ENCODE measurements at regions not wholly inside any gene's neighbourhood (a gene's known extent, or its start where the extent isn't known, plus 50 kb on each side); places are given as distances from the start of the nearest gene placed in this dataset.
A peak's percentile ranks its signal among the peaks of the same experiment; 100 is the strongest.

DNA sequence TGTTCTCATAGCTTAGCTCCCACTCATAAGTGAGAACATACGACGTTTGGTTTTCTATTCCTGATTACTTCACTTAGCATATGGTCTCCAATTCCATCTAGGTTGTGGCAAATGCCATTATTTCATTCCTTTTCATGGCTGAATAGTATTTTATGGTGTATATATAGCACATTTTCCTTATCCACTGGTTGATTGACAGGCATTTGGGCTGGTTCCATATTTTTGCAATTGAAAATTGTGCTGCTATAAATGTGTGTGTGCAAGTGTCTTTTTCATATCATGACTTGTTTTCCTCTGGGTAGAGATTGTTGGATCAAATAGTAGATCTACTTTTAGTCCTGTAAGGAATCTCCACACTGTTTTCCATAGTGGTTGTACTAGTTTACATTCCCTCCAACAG, 133.0 kb upstream of the TAB2 start:
- no peak for DNase-seq (ENCODE audit: low read depth)

DNA sequence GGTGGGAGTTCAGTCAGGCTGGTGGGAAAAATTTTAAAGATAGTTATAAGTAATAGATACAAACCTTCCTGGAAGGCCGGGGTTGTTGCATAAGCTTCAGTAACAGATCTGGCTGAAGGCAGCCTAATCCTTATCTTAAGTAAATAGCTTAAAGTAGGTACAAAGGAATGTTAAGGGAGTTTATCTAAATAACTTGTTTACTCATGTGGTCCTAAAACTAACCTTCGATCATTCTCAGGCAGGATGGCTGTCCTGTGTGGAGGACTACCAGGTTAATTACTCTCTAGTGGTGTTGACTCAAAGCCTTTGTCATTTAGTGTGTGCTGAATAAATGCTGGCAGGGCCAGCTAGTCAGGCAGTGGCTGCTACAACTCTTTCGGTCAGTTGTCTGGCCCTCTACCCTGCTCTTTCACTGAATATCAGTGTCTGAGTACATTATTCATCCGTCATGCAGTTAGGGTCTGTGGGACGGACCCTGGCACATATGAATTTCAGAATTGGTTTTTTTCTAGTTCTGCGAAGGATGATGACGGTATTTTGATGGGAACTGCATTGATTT, 131.6 kb upstream of the TAB2 start:
- no peak for DNase-seq (ENCODE audit: low read depth)

GRCh38 chr6:149186873-149187272, 130.6 kb upstream of the TAB2 start:
- DNase-seq (ENCODE audit: low read depth) = no peak

- DNase-seq (ENCODE audit: low read depth) = peak; percentile 20
Observed at GRCh38 chr6:149190224-149190831, 127.2 kb upstream of the TAB2 start.

GRCh38 chr6:149194820-149195558, 122.5 kb upstream of the TAB2 start:
- no peak for DNase-seq (ENCODE audit: low read depth)

- DNase-seq (ENCODE audit: low read depth) = no peak
Observed at GRCh38 chr6:149196091-149196490, 121.4 kb upstream of the TAB2 start.

DNA sequence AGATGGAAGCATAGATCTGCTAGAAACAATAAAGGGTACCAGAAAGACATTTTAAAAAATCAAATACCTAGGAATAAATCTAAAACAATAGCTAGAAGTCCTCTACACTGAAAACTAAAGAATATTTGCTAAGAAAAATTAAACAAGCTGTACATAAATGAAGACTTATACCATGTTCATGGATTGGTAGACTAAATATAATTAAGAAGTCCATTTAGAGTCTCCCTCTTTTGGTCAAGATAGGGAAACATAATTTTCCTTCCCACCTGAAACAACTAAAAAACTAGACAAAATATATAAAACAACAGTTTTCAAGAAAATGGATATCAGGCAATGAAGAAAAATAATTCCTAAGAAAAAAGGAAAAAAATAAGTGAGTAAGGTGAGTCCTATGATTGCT, 120.0 kb upstream of the TAB2 start:
- DNase-seq (ENCODE audit: low read depth) = no peak

GRCh38 chr6:149198265-149198664, 119.2 kb upstream of the TAB2 start:
- no peak for DNase-seq (ENCODE audit: low read depth)

DNA sequence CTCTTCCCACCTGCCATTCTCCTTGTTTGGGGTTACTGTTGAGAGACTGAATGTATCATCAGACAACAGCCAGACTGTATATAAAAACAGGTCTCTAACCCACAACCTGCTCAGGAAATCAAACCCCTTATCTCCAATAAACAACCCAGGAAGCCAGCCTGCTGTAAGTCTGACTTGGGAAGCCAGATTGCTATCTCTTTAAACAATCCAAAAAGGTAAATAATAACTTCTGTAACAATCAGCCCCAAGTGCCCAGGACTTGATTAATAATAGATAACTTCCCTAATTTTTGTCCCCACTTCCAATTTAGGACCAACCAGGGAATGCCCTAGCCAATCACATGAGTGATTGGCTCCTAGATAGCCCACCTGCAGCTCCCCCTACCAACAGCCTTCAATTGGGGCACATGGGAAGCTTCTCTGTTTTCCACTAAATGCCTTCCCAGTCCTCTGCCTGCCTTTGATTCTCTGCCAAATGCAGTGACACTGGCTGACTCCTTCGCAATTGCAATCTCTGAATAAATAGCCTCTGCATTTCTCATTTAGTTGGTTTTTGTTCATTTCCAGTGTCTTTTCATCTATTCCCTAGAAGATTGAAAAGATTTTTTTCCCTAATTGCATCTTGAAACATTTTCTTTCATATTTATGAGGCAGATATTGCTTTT, 117.1 kb upstream of the TAB2 start:
- no peak for DNase-seq (ENCODE audit: low read depth)

- DNase-seq (ENCODE audit: low read depth) = no peak
Observed at GRCh38 chr6:149201068-149201655, 116.3 kb upstream of the TAB2 start.

DNA sequence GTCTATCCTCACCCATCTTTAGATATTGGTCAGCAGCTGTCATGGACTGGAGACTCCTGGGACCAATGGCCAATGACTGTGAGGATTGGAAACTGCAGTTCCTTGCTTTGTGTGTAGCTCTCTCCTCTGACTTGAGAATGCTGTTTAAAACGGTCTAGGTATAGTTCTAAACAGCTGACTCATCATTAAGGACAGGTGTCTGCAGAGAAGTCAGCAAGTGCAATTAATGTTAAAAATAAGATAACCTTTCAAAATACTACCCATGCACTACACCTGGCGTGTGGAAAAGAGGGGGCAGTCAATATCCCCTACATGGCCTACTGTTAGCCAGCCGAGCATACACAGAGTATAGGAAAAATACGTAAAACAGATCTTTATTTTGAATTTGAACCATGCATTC, 115.4 kb upstream of the TAB2 start:
- DNase-seq (ENCODE audit: low read depth) = no peak

DNA sequence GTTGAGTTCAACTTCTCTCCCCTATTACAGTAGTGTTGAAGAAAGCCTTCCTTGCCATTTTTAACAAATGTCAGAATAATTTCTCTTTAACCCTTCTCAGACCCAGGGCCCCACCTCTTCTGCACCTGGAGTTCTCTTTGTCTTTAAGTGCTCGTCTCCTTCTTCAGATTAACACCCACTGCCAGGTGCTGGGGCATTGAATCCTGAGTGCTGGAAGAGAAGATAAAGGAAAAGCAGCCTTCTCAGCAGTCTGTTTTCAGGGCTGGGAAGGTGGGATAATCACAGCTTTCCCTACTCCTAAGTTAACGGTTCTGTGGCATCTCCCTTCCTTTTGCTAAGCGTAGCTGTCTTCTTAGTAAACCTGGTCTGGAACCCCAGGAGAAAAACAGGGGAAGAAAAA, 114.6 kb upstream of the TAB2 start:
- DNase-seq (ENCODE audit: low read depth) = no peak

GRCh38 chr6:149203509-149203908, 114.0 kb upstream of the TAB2 start:
- DNase-seq (ENCODE audit: low read depth) = no peak

- no peak for DNase-seq (ENCODE audit: low read depth)
Observed at GRCh38 chr6:149208134-149208601, 109.3 kb upstream of the TAB2 start.

GRCh38 chr6:149209871-149210775, 107.4 kb upstream of the TAB2 start:
- peak; percentile 7 for DNase-seq (ENCODE audit: low read depth)

GRCh38 chr6:149211046-149211571, 106.4 kb upstream of the TAB2 start:
- peak; percentile 13 for DNase-seq (ENCODE audit: low read depth)

- DNase-seq (ENCODE audit: low read depth) = no peak
Observed at GRCh38 chr6:149212206-149212605, 105.3 kb upstream of the TAB2 start.

DNA sequence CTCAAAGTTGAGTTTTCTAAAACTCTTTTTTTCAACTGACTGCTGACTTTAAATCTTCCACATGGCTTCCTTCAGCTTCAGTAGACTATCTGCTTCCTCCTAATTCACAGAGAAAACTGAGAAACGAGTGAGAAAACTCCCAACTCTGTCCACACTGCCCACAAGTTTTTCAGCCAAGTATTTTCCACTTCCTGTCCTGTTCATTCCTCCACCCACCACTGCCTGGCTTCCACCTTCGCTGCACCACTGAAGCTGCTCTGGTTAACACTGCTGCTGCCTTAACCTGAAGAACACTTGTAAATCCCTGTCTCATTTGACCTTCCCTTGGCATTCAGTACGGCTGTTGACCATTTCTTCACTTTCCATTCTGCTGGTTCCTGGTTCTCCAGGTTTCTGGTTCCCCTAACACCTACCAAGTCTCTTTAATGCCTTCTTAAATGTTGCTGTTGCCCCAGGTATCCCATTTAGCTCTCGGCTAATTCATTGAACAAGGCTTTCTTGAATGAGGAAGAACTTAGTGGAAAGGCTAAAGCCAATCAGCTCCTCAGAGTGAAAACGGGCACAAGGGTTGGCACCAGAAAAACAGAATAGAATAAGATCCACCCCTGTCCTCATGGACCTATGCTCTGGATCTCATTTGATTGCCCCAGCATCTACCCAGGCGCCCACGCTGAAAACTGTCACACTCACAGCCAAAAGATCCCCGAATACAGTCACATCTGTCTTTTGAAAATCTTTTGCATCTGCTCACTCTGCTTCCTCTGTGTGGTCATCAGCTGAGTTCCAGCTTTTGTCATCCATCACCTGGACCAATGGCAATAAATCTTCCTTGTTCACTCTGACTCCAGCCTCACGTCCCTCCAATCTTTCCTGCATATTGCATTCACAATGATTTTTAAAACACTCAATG, 104.4 kb upstream of the TAB2 start:
- DNase-seq (ENCODE audit: low read depth) = no peak

DNA sequence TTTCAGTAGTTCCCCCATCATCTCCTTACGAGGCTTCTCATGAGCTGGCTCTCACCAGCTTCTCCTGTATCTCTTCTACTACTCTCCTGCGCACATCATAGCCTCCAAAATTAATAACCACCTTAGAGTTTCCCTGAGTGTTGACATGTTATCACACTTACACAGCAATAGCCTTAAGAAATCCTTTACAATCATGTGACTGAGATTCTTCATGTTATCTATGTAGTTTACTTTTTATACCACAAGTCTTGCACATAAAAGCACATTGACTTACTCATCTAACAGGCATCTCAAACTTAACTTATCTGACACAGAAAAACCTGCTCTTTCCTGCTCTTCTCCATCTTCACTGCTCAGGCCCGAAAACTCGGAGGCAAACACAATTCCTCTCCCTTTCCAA, 103.7 kb upstream of the TAB2 start:
- DNase-seq (ENCODE audit: low read depth) = no peak

DNA sequence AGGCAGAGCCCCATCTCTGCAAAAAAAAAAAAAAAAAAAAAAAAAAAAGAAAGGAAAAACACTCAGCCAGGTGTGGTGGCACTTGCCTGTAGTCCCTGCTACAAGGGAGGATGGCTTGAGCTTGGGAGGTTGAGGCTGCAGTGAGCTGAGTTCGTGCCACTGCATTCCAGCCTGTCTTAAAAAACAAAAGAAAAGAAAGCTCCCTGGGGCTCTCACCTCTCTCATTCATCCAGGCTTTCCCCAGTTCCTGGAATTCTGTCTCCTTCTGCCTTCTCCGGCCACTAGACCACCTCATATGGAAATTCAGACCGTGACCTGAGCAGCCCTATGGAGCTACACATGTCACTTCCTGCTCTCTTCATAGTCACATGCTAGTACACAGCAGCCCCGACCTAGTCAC, 101.1 kb upstream of the TAB2 start:
- no peak for DNase-seq (ENCODE audit: low read depth)
